Adrenal gland (tissue), 5 donors: ENCODE measurements at regions not wholly inside any gene's neighbourhood (a gene's known extent, or its start where the extent isn't known, plus 50 kb on each side); places are given as distances from the start of the nearest gene placed in this dataset.
"Not testable (repeated sequence)": the region's sequence is repeated elsewhere in the genome, so short reads cannot be mapped to it uniquely, and the experiment has no call there.

ENCODE experiments used
- CTCF ChIP-seq, 6 experiments: fragments of 450-650 bp in 4 of 6; fragments of 200-600 bp in 2 of 6; sonication (generic) in 1 of 6; IDR thresholded peaks; 1 replicate in 5 of 6; 2 replicates in 1 of 6; pipeline versions ENCODE4 v1.5.1 to v1.8.0; 2016 to 2021; ENCODE audit warnings: antibody characterized with exemption in 6 of 6, mild to moderate bottlenecking in 2 of 6, moderate library complexity in 1 of 6
- POLR2A ChIP-seq, 2 donors: fragments of 450-650 bp; IDR thresholded peaks; one replicate each; pipeline ENCODE4 v1.6.1; 2017; ENCODE audit warnings: antibody characterized with exemption in 2 of 2, mild to moderate bottlenecking in 2 of 2, moderate library complexity in 1 of 2
- donor health status: DM: no; HTN: no; CAD: no.

GRCh38 chr7:57005974-57006373 is 126.3 kb downstream of the ZNF479 start:
- TF ChIP-seq POLR2A, CTCF (IDR thresholded peaks at IDR 0.05): not testable (repeated sequence)
